Middle frontal gyrus (tissue), 1 donor: ENCODE measurements at regions not wholly inside any gene's neighbourhood (a gene's known extent, or its start where the extent isn't known, plus 50 kb on each side); places are given as distances from the start of the nearest gene placed in this dataset.

Experiments used
- DNase-seq: peaks from one replicate; pipeline ENCODE4 v3.0.0-alpha.2; 2015; ENCODE audit warnings: low spot score; ENCODE audit errors: extremely low spot score

GRCh38 chr2:88832992-88833389 is 141.5 kb downstream of the RPIA start:
- no peak for DNase-seq

GRCh38 chr2:88834376-88834775 is 142.9 kb downstream of the RPIA start:
- DNase-seq, result no peak

GRCh38 chr2:88834866-88835265 is 143.4 kb downstream of the RPIA start:
- DNase-seq, result no peak

GRCh38 chr2:88835726-88836125 is 144.3 kb downstream of the RPIA start:
- no peak for DNase-seq

DNA sequence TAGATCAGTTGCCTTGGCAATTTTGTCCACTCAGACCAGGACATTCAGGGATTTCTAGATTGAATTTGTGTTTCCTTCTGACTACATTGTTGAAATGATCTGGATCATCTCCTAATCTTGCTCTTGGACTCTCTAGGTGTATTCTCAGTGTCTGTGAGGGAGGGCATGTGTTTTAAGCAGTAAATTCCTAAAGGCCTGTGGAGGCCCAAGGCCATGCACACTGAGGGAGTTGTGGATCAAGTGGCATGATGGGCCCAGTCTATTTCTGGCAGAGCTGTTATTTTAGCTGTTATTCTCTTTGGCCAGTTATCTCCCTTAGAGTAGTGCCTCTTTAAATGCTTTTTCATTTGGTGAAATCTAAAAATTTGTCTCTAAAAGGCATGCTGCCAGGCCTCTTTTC is 144.9 kb downstream of the RPIA start:
- DNase-seq, result no peak

- DNase-seq, result no peak
Observed at GRCh38 chr2:88837511-88838160, 146.2 kb downstream of the RPIA start.

DNA sequence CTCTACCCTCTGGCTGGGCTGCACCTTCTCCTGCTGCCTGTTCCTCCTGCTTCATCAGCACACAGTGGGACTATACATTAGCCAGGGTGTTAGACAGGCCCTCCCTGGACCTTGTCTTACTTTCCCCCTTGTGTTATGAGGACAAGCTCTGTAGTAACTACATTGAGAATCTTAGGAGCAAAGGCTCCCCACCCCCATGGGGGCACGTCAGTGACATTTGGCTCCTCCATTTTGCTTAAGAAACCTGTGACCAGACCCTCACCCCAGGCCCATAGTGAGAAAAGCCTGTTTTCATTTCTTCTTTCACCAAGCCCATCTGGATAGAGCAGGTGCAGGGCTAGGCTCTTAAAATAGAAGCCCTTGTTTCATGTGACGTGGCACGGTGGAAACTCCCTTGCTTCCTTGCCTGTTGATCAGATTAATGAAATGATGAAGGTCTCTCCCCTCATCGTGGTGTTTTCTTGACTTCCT is 146.7 kb downstream of the RPIA start:
- no peak for DNase-seq

DNA sequence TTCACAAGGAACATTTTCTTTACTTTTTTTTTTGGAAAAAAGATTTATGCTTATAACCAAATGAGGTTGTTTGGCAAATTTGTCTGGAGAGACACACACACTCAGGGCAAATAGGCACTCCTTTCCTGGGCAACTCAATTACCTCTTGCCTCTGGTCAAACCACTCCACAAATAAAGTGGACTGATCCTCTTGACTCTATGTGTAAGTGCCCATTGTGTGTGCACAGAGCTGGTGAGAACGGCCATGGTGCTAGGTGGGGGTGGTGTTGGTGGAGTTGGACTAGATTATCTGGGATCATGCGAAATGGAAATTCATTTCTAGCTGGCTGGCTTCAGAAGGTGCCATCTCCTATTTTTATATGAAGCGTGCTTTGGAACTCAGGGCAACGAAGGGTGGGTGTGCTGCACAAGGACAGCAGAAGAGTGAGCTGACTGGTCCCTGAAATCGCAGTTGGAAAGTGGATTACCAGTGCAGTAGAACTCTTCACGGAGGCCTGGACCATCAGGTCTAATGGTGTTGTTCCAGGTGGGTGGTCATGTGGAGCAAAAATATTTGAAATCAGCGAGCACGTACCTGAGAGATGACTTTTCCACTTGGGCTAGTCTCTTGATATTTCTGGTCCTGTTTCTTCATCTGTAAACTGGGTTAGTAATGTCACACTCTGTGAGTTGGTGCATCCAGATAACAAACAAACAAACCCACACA is 149.9 kb downstream of the RPIA start:
- no peak for DNase-seq

GRCh38 chr2:88842656-88843460 is 151.4 kb downstream of the RPIA start:
- DNase-seq, result no peak

- DNase-seq, result no peak
Observed at GRCh38 chr2:88843651-88844050, 152.2 kb downstream of the RPIA start.

DNA sequence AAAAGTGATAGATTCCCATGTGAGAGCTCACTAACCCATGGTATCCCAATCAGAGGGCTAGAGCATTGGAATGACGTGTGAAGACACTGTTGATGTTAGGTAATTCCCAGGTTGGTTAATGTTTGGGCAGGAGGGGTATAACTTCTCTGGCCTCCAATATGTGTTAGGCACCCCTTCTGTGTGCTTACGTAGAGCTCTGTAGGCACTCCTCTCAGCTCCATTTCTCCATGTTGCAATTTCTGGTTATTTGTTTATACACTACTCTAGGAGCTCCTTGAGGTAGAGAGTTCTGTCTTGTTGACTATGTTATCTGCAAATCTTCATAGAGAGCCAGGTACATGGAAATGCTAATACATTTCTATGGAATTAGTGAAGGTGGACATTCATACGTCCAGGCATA is 153.5 kb downstream of the RPIA start:
- DNase-seq, result no peak

GRCh38 chr2:88845772-88846661 is 154.5 kb downstream of the RPIA start:
- DNase-seq, result no peak

DNA sequence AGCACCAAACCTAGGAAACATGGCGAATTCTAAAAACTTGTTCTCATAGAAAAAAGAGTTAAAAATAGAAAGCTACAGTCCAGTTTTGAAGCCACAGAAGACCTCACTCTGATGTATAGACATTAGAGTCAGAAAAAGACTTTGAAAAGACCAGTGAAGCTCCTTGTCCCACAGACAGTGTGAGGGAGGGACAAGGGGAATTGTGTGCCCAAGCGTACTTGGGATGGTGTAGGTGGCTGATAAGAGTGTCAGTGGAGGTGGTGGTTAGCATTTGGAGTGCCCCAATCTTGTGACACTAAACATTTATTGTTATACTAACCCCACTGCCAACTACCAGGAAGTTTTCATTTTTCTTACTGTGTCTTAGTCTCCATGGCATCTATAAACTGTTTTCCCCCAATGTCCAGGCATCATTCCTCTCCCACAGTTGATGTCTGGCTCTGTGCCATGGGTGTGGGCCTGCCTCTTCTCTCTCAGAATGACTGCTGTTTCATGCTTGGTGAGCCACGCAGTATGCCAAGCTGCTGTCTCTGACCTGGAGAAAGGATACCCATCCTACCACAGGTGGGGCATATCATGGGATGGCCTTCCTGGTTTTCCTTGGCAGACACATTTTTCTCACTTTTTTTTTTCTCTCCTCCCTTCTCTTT is 161.4 kb downstream of the RPIA start:
- no peak for DNase-seq

- DNase-seq, result no peak
Observed at GRCh38 chr2:88853403-88853790, 161.9 kb downstream of the RPIA start.

- DNase-seq, result no peak
Observed at GRCh38 chr2:88854528-88854927, 163.1 kb downstream of the RPIA start.

DNA sequence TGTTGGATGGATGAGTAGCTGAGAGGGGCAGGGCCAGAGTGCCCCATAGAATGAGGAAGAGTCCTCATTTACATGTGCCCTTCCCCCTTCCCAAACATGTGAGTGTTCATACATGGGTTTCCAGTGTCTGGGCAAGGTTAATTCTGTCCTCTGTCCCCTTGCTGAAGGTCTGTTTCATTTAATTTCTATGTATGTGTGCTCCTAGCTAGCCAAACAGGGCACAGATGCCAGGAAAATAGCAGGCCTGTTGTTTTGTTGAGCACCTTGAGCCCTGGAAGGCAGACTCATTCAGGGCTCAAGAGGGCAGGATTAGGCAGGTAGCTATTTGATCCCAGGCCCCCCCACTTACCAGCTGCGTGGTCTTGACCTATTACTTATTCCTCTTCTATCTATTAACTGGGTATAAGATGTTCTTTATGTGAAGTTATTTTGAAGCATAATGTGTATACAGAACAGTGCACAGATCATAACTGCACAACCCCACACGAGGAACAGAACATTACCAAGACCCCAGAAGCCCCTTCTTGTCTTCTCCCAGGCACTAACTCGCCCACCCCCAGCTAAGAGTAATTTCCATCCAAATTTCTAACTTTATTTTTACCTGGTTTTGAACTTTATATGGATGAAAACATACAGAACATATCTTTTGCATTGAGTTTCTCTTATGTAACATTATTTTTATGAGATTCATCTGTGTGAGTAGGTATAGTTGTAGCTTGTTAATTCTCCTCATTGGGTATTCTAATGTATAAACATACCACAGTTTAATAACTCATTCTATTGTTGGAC is 164.3 kb downstream of the RPIA start:
- DNase-seq, result no peak

- no peak for DNase-seq
Observed at GRCh38 chr2:88856409-88857135, 165.1 kb downstream of the RPIA start.

- DNase-seq, result no peak
Observed at GRCh38 chr2:88857274-88857741, 165.8 kb downstream of the RPIA start.

DNA sequence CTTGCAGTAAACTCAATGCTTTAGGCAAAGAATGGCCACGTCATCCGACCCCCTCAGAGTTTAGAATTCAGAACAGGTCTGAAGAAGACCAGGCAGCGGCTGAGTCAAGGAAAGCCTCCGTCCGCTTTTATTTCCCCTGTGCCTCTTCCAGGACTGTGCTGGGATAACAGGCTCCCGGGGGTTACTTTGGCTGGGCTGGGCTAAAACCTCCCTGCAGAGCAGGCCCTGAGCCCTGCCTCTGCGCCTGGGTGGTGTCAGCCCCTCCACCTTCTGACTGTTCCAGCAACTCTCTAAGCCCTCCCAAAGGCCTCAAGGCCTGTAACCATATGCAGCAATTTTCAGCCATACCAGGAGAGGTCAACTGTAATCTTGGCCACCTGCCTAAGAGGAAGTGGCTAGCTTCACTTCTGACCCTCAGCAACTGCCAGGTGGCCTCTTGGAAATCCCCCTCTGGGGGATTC is 166.5 kb downstream of the RPIA start:
- no peak for DNase-seq
